Endodermal cell (in vitro differentiated cells): ENCODE measurements at regions not wholly inside any gene's neighbourhood (a gene's known extent, or its start where the extent isn't known, plus 50 kb on each side); places are given as distances from the start of the nearest gene placed in this dataset.

Source experiments
- DNase-seq: peaks from one replicate; pipeline ENCODE4 v3.0.0-alpha.2; 2017
- H3K27ac ChIP-seq: 2 replicates; pipeline ENCODE4 v1.5.1; 2013; ENCODE audit warnings: mild to moderate bottlenecking, low read depth, low read length, moderate library complexity
- H3K27me3 ChIP-seq: 2 replicates; pipeline ENCODE4 v1.6.1; 2013; ENCODE audit warnings: mild to moderate bottlenecking, low read length, moderate library complexity; ENCODE audit not compliant: insufficient read depth, control insufficient read depth, poor library complexity, severe bottlenecking
- H3K36me3 ChIP-seq: 2 replicates; pipeline ENCODE4 v1.7.0; 2013; ENCODE audit warnings: mild to moderate bottlenecking, low read length, moderate library complexity; ENCODE audit not compliant: control insufficient read depth, insufficient read depth
- H3K4me1 ChIP-seq: one replicate; pipeline ENCODE4 v1.7.0; 2013; ENCODE audit warnings: low read length; ENCODE audit not compliant: control insufficient read depth, insufficient read depth
- H3K4me3 ChIP-seq: 2 replicates; pipeline ENCODE4 v1.5.1; 2013; ENCODE audit warnings: mild to moderate bottlenecking, low read length, moderate library complexity
- H3K9ac ChIP-seq: 2 replicates; pipeline ENCODE4 v1.6.1; 2013; ENCODE audit warnings: mild to moderate bottlenecking, low read length, moderate library complexity; ENCODE audit not compliant: poor library complexity, severe bottlenecking; ENCODE audit errors: extremely low read depth
- H3K9me3 ChIP-seq: 2 replicates; pipeline ENCODE4 v1.6.1; 2013; ENCODE audit warnings: mild to moderate bottlenecking, low read length, moderate library complexity; ENCODE audit not compliant: control insufficient read depth
- H3K27ac Mint-ChIP-seq: 2 replicates; pipeline ENCODE4 v1.8.0; 2020; ENCODE audit warnings: mixed read lengths
- H3K27me3 Mint-ChIP-seq: 2 replicates; pipeline ENCODE4 v1.8.0; 2021; ENCODE audit warnings: mild to moderate bottlenecking, mixed read lengths; ENCODE audit not compliant: insufficient read depth
- H3K36me3 Mint-ChIP-seq: 2 replicates; pipeline ENCODE4 v1.8.0; 2020; ENCODE audit warnings: low read depth, mixed read lengths
- H3K4me1 Mint-ChIP-seq: 2 replicates; pipeline ENCODE4 v1.8.0; 2020; ENCODE audit warnings: mixed read lengths
- H3K4me3 Mint-ChIP-seq: 2 replicates; pipeline ENCODE4 v1.8.0; 2020; ENCODE audit warnings: mild to moderate bottlenecking, moderate library complexity, mixed read lengths
- H3K9me3 Mint-ChIP-seq: 2 replicates; pipeline ENCODE4 v1.8.0; 2020; ENCODE audit warnings: mild to moderate bottlenecking, mixed read lengths
- WGBS, 2 experiments: methylation state at CpG; one replicate each; pipeline versions ENCODE4 v1.1.5 to v1.1.7; 2013; ENCODE audit warnings: missing lambda C conversion rate in 2 of 2, mixed read lengths in 1 of 2; ENCODE audit not compliant: insufficient coverage in 1 of 2, insufficient read length in 1 of 2; 5-methylcytosine and 5-hydroxymethylcytosine counted together
- TF ChIP-seq, protein P1 (sequence below): fragments of 200-600 bp; sonication (generic); conservative IDR thresholded peaks from 2 replicates; pipeline ENCODE4 v1.5.0; 2021; ENCODE audit warnings: antibody characterized with exemption, mild to moderate bottlenecking

DNA sequence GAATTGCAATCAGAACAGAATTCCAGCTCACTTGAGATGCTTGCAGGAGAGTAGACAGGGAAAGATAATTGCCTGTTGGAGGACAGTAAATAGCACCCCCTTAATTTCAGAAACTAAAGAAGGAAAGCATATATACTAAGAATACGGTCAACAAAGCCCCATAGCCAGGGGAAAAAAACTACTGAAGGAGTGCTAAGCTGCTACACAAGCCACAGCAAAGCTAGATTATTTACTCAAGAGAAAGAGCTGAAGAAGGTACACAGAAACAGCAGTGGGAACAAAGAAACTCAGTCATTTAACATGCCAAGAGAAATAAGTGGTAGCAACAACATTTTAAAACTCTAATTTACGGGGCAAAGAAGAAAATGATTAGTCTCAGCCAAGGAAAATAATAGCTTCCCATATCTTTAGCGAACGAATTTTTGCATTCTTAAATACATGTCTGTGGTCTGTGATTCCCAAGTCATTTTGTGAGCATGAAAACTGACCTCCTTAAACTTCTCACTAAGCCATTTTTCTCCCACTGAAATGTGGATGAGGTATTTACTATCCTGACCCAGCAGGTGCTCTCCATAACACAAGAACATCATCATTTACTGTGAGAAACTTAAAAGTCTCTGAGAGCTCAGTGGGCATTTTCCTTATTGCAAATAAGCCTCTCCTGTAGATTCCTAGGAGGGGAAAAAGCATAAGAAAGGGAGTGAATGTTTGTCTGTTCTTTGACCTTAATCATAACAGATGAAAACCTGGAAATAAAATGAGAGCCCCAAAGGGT, 196.0 kb downstream of the PAX3 start:
- H3K4me3 Mint-ChIP-seq: no peak overlapping the region
- no peaks in the 10 kb centered on the region for H3K36me3 Mint-ChIP-seq
- TF ChIP-seq, protein P1, sequence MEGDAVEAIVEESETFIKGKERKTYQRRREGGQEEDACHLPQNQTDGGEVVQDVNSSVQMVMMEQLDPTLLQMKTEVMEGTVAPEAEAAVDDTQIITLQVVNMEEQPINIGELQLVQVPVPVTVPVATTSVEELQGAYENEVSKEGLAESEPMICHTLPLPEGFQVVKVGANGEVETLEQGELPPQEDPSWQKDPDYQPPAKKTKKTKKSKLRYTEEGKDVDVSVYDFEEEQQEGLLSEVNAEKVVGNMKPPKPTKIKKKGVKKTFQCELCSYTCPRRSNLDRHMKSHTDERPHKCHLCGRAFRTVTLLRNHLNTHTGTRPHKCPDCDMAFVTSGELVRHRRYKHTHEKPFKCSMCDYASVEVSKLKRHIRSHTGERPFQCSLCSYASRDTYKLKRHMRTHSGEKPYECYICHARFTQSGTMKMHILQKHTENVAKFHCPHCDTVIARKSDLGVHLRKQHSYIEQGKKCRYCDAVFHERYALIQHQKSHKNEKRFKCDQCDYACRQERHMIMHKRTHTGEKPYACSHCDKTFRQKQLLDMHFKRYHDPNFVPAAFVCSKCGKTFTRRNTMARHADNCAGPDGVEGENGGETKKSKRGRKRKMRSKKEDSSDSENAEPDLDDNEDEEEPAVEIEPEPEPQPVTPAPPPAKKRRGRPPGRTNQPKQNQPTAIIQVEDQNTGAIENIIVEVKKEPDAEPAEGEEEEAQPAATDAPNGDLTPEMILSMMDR: no peak
- Histone ChIP-seq H3K9me3 (no peaks in the 10 kb centered on the region), H3K27ac (no peak overlapping the region), H3K27me3 (peaks cover 15% of the 10 kb centered on the region), H3K4me1 (peaks cover 12% of the 10 kb centered on the region), H3K4me3 (no peak overlapping the region), H3K36me3 (no peaks in the 10 kb centered on the region), H3K9ac (peak overlapping the region; percentile 0)
- H3K9me3 Mint-ChIP-seq: no peaks in the 10 kb centered on the region
- DNase-seq: no peak
- 77 to 80% methylated on average over 4 of the region's 4 CpGs for WGBS, 2 experiments
- H3K27ac Mint-ChIP-seq: peak overlapping the region; percentile 47
- peaks cover 11% of the 10 kb centered on the region for H3K27me3 Mint-ChIP-seq
- peaks cover 30% of the 10 kb centered on the region for H3K4me1 Mint-ChIP-seq

DNA sequence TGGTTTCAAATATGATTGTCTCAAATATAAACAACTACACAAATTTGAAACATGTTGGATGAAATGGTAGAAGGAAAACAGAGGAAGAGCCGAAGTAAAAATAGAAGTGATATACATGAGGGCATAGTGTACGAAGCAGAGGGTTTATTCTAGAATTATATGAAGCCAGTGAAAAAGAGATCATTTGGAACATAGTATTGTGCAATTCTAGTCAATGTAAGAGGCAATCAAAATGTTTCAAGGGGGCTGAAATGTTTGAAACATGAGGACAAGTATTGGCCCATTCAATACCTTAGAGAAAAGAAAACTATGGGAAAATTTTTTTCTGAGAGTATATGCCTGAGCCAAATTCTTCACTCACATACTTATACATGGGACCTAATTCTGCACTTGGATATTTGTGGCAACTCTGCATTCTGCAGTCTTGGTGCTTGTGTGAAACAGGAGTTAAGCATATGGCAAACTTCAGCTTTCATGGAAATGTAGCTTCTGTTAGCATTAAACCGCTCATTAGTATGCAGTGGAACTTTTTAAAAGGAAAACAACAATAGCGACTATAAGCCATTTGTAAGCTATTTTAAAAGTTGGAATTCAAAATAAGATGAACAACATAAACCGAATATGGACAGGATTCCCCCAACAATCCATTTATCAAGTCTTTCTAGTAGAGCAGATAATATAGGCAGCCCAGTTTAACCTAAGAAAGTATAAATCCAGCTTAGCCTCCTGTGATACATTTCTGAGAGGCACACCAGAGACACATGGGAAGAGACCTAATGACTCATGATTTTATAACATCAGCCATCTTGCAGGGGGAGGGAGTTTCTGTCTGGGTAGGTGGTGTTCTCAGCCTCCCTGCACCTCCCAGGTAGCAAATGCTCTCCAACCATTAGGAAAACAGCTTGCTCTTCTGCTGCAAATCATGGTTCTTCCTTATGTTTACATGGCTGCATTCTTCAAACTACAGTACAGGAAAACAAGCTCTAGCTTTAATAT, 197.8 kb downstream of the PAX3 start:
- TF ChIP-seq, protein P1: no peak
- no peak overlapping the region for H3K9ac ChIP-seq
- peaks cover 12% of the 10 kb centered on the region for H3K4me1 ChIP-seq
- H3K27ac Mint-ChIP-seq: no peak overlapping the region
- H3K27me3 ChIP-seq: peaks cover 20% of the 10 kb centered on the region
- 67 to 76% methylated on average over 3 to 5 of the region's 5 CpGs for WGBS, 2 experiments
- peaks cover 30% of the 10 kb centered on the region for H3K4me1 Mint-ChIP-seq
- DNase-seq: no peak
- peaks cover 13% of the 10 kb centered on the region for H3K27me3 Mint-ChIP-seq
- H3K4me3 ChIP-seq: no peak overlapping the region
- no peaks in the 10 kb centered on the region for H3K36me3 Mint-ChIP-seq
- no peaks in the 10 kb centered on the region for H3K36me3 ChIP-seq
- H3K4me3 Mint-ChIP-seq: no peak overlapping the region
- H3K9me3 ChIP-seq: no peaks in the 10 kb centered on the region
- no peak overlapping the region for H3K27ac ChIP-seq
- no peaks in the 10 kb centered on the region for H3K9me3 Mint-ChIP-seq

DNA sequence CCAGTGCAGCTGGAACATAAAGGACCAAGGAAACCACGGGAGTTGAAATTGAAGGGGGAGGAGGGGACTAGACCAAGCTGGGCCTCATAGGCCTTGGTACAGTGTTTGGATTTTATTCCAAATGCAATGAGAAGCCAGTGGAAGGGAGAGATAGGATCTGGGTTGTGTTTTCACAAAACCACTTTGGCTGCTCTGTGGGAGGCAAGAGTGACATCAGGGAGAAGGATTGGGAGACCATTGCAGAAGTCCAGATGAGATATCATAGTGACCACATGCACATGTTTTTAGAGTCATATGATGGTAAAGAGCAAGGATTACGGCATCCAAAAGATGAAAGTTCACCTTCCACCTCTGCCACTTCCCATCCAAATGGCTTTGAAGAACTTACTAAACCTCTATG, 210.2 kb downstream of the PAX3 start:
- Mint-ChIP-seq H3K4me3 (no peak overlapping the region), H3K36me3 (no peaks in the 10 kb centered on the region), H3K9me3 (peaks cover 1% of the 10 kb centered on the region), H3K27ac (no peak overlapping the region), H3K4me1 (peaks cover 24% of the 10 kb centered on the region), H3K27me3 (peaks cover 44% of the 10 kb centered on the region)
- TF ChIP-seq, protein P1: no peak
- peaks cover 10% of the 10 kb centered on the region for H3K9me3 ChIP-seq
- no peak for DNase-seq
- peaks cover 5% of the 10 kb centered on the region for H3K4me1 ChIP-seq
- 63 to 91% methylated on average over 1 to 2 of the region's 2 CpGs for WGBS, 2 experiments
- H3K27me3 ChIP-seq: peaks cover 52% of the 10 kb centered on the region
- no peak overlapping the region for H3K4me3 ChIP-seq
- H3K9ac ChIP-seq: no peak overlapping the region
- H3K27ac ChIP-seq: no peak overlapping the region
- no peaks in the 10 kb centered on the region for H3K36me3 ChIP-seq
